GM21737 (cell line): ENCODE measurements at regions not wholly inside any gene's neighbourhood (a gene's known extent, or its start where the extent isn't known, plus 50 kb on each side); places are given as distances from the start of the nearest gene placed in this dataset.

Source experiments
- ATAC-seq: cut with Tn5 transposase; IDR thresholded peaks from one replicate; pipeline ENCODE4 v1.9.1; 2021; ENCODE audit warnings: mild to moderate bottlenecking, moderate library complexity; ENCODE audit not compliant: unreplicated experiment

- no peak for ATAC-seq
Measured at GRCh38 chr7:22565315-22565811, 65.4 kb upstream of the STEAP1B start.

- no peak for ATAC-seq
Measured at GRCh38 chr7:22564511-22565045, 64.6 kb upstream of the STEAP1B start.

- ATAC-seq: no peak
Measured at GRCh38 chr7:22563621-22564241, 63.7 kb upstream of the STEAP1B start.

- ATAC-seq: no peak
Measured at GRCh38 chr7:22563032-22563501, 63.1 kb upstream of the STEAP1B start.

GRCh38 chr7:22561895-22562593, 62.1 kb upstream of the STEAP1B start:
- ATAC-seq: no peak

GRCh38 chr7:22561321-22561811, 61.4 kb upstream of the STEAP1B start:
- ATAC-seq: no peak

- no peak for ATAC-seq
Measured at GRCh38 chr7:22559829-22560489, 60.0 kb upstream of the STEAP1B start.

- no peak for ATAC-seq
Measured at GRCh38 chr7:22557167-22557566, 57.2 kb upstream of the STEAP1B start.

- no peak for ATAC-seq
Measured at GRCh38 chr7:22555476-22555875, 55.5 kb upstream of the STEAP1B start.

- ATAC-seq: no peak
Measured at GRCh38 chr7:22554184-22554583, 54.2 kb upstream of the STEAP1B start.

- ATAC-seq: peak; percentile 75
Measured at GRCh38 chr7:22551768-22552513, 52.0 kb upstream of the STEAP1B start.

- ATAC-seq: no peak
Measured at GRCh38 chr7:22550514-22551030, 50.6 kb upstream of the STEAP1B start.

GRCh38 chr7:22549667-22550513, 49.9 kb upstream of the STEAP1B start:
- no peak for ATAC-seq
